ENCODE measurements at regions not wholly inside any gene's neighbourhood (a gene's known extent, or its start where the extent isn't known, plus 50 kb on each side); places are given as distances from the start of the nearest gene placed in this dataset.

- Mint-ChIP-seq H3K4me3 (no peak overlapping the region), H3K27ac (no peak overlapping the region), H3K36me3 (no peaks in the 10 kb centered on the region), H3K27me3 (ENCODE audit: insufficient read depth, low read depth) (no peaks in the 10 kb centered on the region), H3K9me3 (no peaks in the 10 kb centered on the region), H3K4me1 (no peaks in the 10 kb centered on the region)
- Histone ChIP-seq H2AFZ (replicated peaks) (no peak overlapping the region), H3K9ac (no peak overlapping the region), H3K36me3 (no peaks in the 10 kb centered on the region), H3K27me3 (no peaks in the 10 kb centered on the region), H3K4me1 (no peaks in the 10 kb centered on the region), H3K4me3 (no peak overlapping the region), H3F3A (ENCODE audit: low read depth) (no peaks in the 10 kb centered on the region), H4K20me1 (ENCODE audit: low read depth) (no peaks in the 10 kb centered on the region), H3K27ac (no peak overlapping the region), H3K4me2 (no peak overlapping the region), H3K9me3 (ENCODE audit: low read depth) (no peaks in the 10 kb centered on the region), H3K79me2 (ENCODE audit: low read depth) (no peaks in the 10 kb centered on the region)
- DNase-seq (ENCODE audit: low spot score), result no peak
- no peak for TF ChIP-seq CTCF (IDR thresholded peaks at IDR 0.05)
- no peak for TF ChIP-seq EZH2phosphoT487 (IDR thresholded peaks at IDR 0.05)
Measured at GRCh38 chr6:141259091-141259490, 873.6 kb upstream of the GJE1 start.

GRCh38 chr6:141258516-141258915 lies 874.2 kb upstream of the GJE1 start:
- no peak overlapping the region for H3K9ac ChIP-seq
- Mint-ChIP-seq H3K27me3 (ENCODE audit: insufficient read depth, low read depth) (no peaks in the 10 kb centered on the region), H3K4me1 (no peaks in the 10 kb centered on the region), H3K36me3 (no peaks in the 10 kb centered on the region), H3K27ac (no peak overlapping the region), H3K9me3 (no peaks in the 10 kb centered on the region), H3K4me3 (no peak overlapping the region)
- no peak overlapping the region for H3K4me2 ChIP-seq
- H3K4me3 ChIP-seq, result no peak overlapping the region
- H3K27me3 ChIP-seq, result no peaks in the 10 kb centered on the region
- no peak overlapping the region for H3K27ac ChIP-seq
- H3K36me3 ChIP-seq, result no peaks in the 10 kb centered on the region
- no peaks in the 10 kb centered on the region for H4K20me1 ChIP-seq (ENCODE audit: low read depth)
- H3K9me3 ChIP-seq (ENCODE audit: low read depth), result no peaks in the 10 kb centered on the region
- DNase-seq (ENCODE audit: low spot score), result no peak
- H3F3A ChIP-seq (ENCODE audit: low read depth), result no peaks in the 10 kb centered on the region
- no peaks in the 10 kb centered on the region for H3K79me2 ChIP-seq (ENCODE audit: low read depth)
- H3K4me1 ChIP-seq, result no peaks in the 10 kb centered on the region
- no peak overlapping the region for H2AFZ ChIP-seq (replicated peaks)
- no peak for TF ChIP-seq EZH2 (IDR thresholded peaks at IDR 0.05)
- no peak for TF ChIP-seq CTCF (IDR thresholded peaks at IDR 0.05)
- no peak for TF ChIP-seq EZH2phosphoT487 (IDR thresholded peaks at IDR 0.05)

GRCh38 chr6:141254336-141254735 lies 878.4 kb upstream of the GJE1 start:
- H2AFZ ChIP-seq (replicated peaks), result peak overlapping the region; percentile 14

GRCh38 chr6:141252828-141253608 lies 879.7 kb upstream of the GJE1 start:
- no peaks in the 10 kb centered on the region for H3K9me3 ChIP-seq (ENCODE audit: low read depth)
- TF ChIP-seq EZH2phosphoT487 (IDR thresholded peaks at IDR 0.05) (no peak), EZH2 (IDR thresholded peaks at IDR 0.05) (no peak), CTCF (IDR thresholded peaks at IDR 0.05) (no peak)
- H3K27me3 ChIP-seq, result no peaks in the 10 kb centered on the region
- H3K9ac ChIP-seq, result no peak overlapping the region
- no peaks in the 10 kb centered on the region for H3K79me2 ChIP-seq (ENCODE audit: low read depth)
- H3K4me3 ChIP-seq, result no peak overlapping the region
- Mint-ChIP-seq H3K27ac (no peak overlapping the region), H3K9me3 (no peaks in the 10 kb centered on the region), H3K4me1 (no peaks in the 10 kb centered on the region), H3K36me3 (no peaks in the 10 kb centered on the region), H3K27me3 (ENCODE audit: insufficient read depth, low read depth) (no peaks in the 10 kb centered on the region), H3K4me3 (no peak overlapping the region)
- H3K27ac ChIP-seq, result no peak overlapping the region
- H4K20me1 ChIP-seq (ENCODE audit: low read depth), result no peaks in the 10 kb centered on the region
- no peak overlapping the region for H2AFZ ChIP-seq (replicated peaks)
- no peaks in the 10 kb centered on the region for H3K4me1 ChIP-seq
- H3F3A ChIP-seq (ENCODE audit: low read depth), result no peaks in the 10 kb centered on the region
- no peaks in the 10 kb centered on the region for H3K36me3 ChIP-seq
- H3K4me2 ChIP-seq, result no peak overlapping the region
- no peak for DNase-seq (ENCODE audit: low spot score)

More at GRCh38 chr6:141254336-141254735, 878.4 kb upstream of the GJE1 start:
- H4K20me1 ChIP-seq (ENCODE audit: low read depth), result no peaks in the 10 kb centered on the region
- Mint-ChIP-seq H3K4me1 (no peaks in the 10 kb centered on the region), H3K9me3 (no peaks in the 10 kb centered on the region), H3K27ac (no peak overlapping the region), H3K27me3 (ENCODE audit: insufficient read depth, low read depth) (no peaks in the 10 kb centered on the region), H3K4me3 (no peak overlapping the region), H3K36me3 (no peaks in the 10 kb centered on the region)
- no peaks in the 10 kb centered on the region for H3K4me1 ChIP-seq
- no peaks in the 10 kb centered on the region for H3K36me3 ChIP-seq
- no peak for TF ChIP-seq EZH2phosphoT487 (IDR thresholded peaks at IDR 0.05)
- no peak overlapping the region for H3K4me3 ChIP-seq
- H3K27ac ChIP-seq, result no peak overlapping the region
- H3K27me3 ChIP-seq, result no peaks in the 10 kb centered on the region
- no peak overlapping the region for H3K9ac ChIP-seq
- H3F3A ChIP-seq (ENCODE audit: low read depth), result no peaks in the 10 kb centered on the region
- no peaks in the 10 kb centered on the region for H3K9me3 ChIP-seq (ENCODE audit: low read depth)
- no peak for DNase-seq (ENCODE audit: low spot score)
- H3K79me2 ChIP-seq (ENCODE audit: low read depth), result no peaks in the 10 kb centered on the region
- no peak overlapping the region for H3K4me2 ChIP-seq
